ENCODE measurements at regions not wholly inside any gene's neighbourhood (a gene's known extent, or its start where the extent isn't known, plus 50 kb on each side); places are given as distances from the start of the nearest gene placed in this dataset.

GRCh38 chr7:136533732-136534131 lies 334.7 kb upstream of the CHRM2 start:
- no peaks in the 10 kb centered on the region for H3K9me3 ChIP-seq (ENCODE audit: control insufficient read depth, insufficient read depth, low read length)
- no peak for DNase-seq (ENCODE audit: low read depth, low spot score)
- no peaks in the 10 kb centered on the region for H3K36me3 ChIP-seq (ENCODE audit: control insufficient read depth, insufficient read depth, low read length)
- H3K27ac ChIP-seq (ENCODE audit: low read length), result no peak overlapping the region
- H3K4me3 ChIP-seq (ENCODE audit: low read length), result no peak overlapping the region
- no CpG with 5 or more reads among the region's 8 CpGs for WGBS (ENCODE audit: insufficient coverage, insufficient read length)
- no peaks in the 10 kb centered on the region for H3K27me3 ChIP-seq (ENCODE audit: control insufficient read depth, insufficient read depth, low read length)
- H3K4me1 ChIP-seq (ENCODE audit: control insufficient read depth, insufficient read depth, low read length), result no peaks in the 10 kb centered on the region

GRCh38 chr7:136530831-136531230 lies 337.6 kb upstream of the CHRM2 start:
- Histone ChIP-seq H3K4me3 (ENCODE audit: low read length) (no peak overlapping the region), H3K27me3 (ENCODE audit: control insufficient read depth, insufficient read depth, low read length) (no peaks in the 10 kb centered on the region), H3K27ac (ENCODE audit: low read length) (no peak overlapping the region), H3K36me3 (ENCODE audit: control insufficient read depth, insufficient read depth, low read length) (no peaks in the 10 kb centered on the region), H3K4me1 (ENCODE audit: control insufficient read depth, insufficient read depth, low read length) (no peaks in the 10 kb centered on the region), H3K9me3 (ENCODE audit: control insufficient read depth, insufficient read depth, low read length) (no peaks in the 10 kb centered on the region)
- DNase-seq (ENCODE audit: low read depth, low spot score), result no peak

GRCh38 chr7:136528329-136528728 lies 340.1 kb upstream of the CHRM2 start:
- no peaks in the 10 kb centered on the region for H3K27me3 ChIP-seq (ENCODE audit: control insufficient read depth, insufficient read depth, low read length)
- no CpG with 5 or more reads among the region's 2 CpGs for WGBS (ENCODE audit: insufficient coverage, insufficient read length)
- H3K9me3 ChIP-seq (ENCODE audit: control insufficient read depth, insufficient read depth, low read length), result no peaks in the 10 kb centered on the region

GRCh38 chr7:136527554-136527953 lies 340.9 kb upstream of the CHRM2 start:
- Histone ChIP-seq H3K36me3 (ENCODE audit: control insufficient read depth, insufficient read depth, low read length) (no peaks in the 10 kb centered on the region), H3K9me3 (ENCODE audit: control insufficient read depth, insufficient read depth, low read length) (no peaks in the 10 kb centered on the region), H3K27ac (ENCODE audit: low read length) (no peak overlapping the region), H3K4me3 (ENCODE audit: low read length) (no peak overlapping the region), H3K27me3 (ENCODE audit: control insufficient read depth, insufficient read depth, low read length) (no peaks in the 10 kb centered on the region), H3K4me1 (ENCODE audit: control insufficient read depth, insufficient read depth, low read length) (no peaks in the 10 kb centered on the region)
- no CpG with 5 or more reads among the region's 1 CpG for WGBS (ENCODE audit: insufficient coverage, insufficient read length)
- no peak for DNase-seq (ENCODE audit: low read depth, low spot score)

More at GRCh38 chr7:136528329-136528728, 340.1 kb upstream of the CHRM2 start:
- Histone ChIP-seq H3K4me1 (ENCODE audit: control insufficient read depth, insufficient read depth, low read length) (no peaks in the 10 kb centered on the region), H3K4me3 (ENCODE audit: low read length) (no peak overlapping the region), H3K36me3 (ENCODE audit: control insufficient read depth, insufficient read depth, low read length) (no peaks in the 10 kb centered on the region), H3K27ac (ENCODE audit: low read length) (no peak overlapping the region)
- DNase-seq (ENCODE audit: low read depth, low spot score), result no peak

- Histone ChIP-seq H3K36me3 (ENCODE audit: control insufficient read depth, insufficient read depth, low read length) (no peaks in the 10 kb centered on the region), H3K27me3 (ENCODE audit: control insufficient read depth, insufficient read depth, low read length) (no peaks in the 10 kb centered on the region), H3K4me3 (ENCODE audit: low read length) (no peak overlapping the region), H3K9me3 (ENCODE audit: control insufficient read depth, insufficient read depth, low read length) (no peaks in the 10 kb centered on the region), H3K4me1 (ENCODE audit: control insufficient read depth, insufficient read depth, low read length) (no peaks in the 10 kb centered on the region), H3K27ac (ENCODE audit: low read length) (no peak overlapping the region)
- WGBS (ENCODE audit: insufficient coverage, insufficient read length), result no CpG with 5 or more reads among the region's 7 CpGs
- DNase-seq (ENCODE audit: low read depth, low spot score), result no peak
These were observed 341.9 kb upstream of the CHRM2 start for GRCh38 chr7:136526408-136527105.

- Histone ChIP-seq H3K9me3 (ENCODE audit: control insufficient read depth, insufficient read depth, low read length) (no peaks in the 10 kb centered on the region), H3K4me3 (ENCODE audit: low read length) (no peak overlapping the region), H3K27ac (ENCODE audit: low read length) (no peak overlapping the region), H3K4me1 (ENCODE audit: control insufficient read depth, insufficient read depth, low read length) (no peaks in the 10 kb centered on the region), H3K36me3 (ENCODE audit: control insufficient read depth, insufficient read depth, low read length) (no peaks in the 10 kb centered on the region), H3K27me3 (ENCODE audit: control insufficient read depth, insufficient read depth, low read length) (no peaks in the 10 kb centered on the region)
- no CpG with 5 or more reads among the region's 3 CpGs for WGBS (ENCODE audit: insufficient coverage, insufficient read length)
- no peak for DNase-seq (ENCODE audit: low read depth, low spot score)
These were observed 344.9 kb upstream of the CHRM2 start for GRCh38 chr7:136523571-136523970.

GRCh38 chr7:136517971-136518370 lies 350.5 kb upstream of the CHRM2 start:
- no peaks in the 10 kb centered on the region for H3K36me3 ChIP-seq (ENCODE audit: control insufficient read depth, insufficient read depth, low read length)
- no peak overlapping the region for H3K4me3 ChIP-seq (ENCODE audit: low read length)
- H3K27me3 ChIP-seq (ENCODE audit: control insufficient read depth, insufficient read depth, low read length), result no peaks in the 10 kb centered on the region
- WGBS (ENCODE audit: insufficient coverage, insufficient read length), result no CpG with 5 or more reads among the region's 1 CpG
- H3K9me3 ChIP-seq (ENCODE audit: control insufficient read depth, insufficient read depth, low read length), result no peaks in the 10 kb centered on the region
- DNase-seq (ENCODE audit: low read depth, low spot score), result no peak
- H3K27ac ChIP-seq (ENCODE audit: low read length), result no peak overlapping the region
- no peaks in the 10 kb centered on the region; the same call in 1 of the 2 replicates for H3K4me1 ChIP-seq (ENCODE audit: control insufficient read depth, insufficient read depth, low read length)

- no peak overlapping the region for H3K27ac ChIP-seq (ENCODE audit: low read length)
- H3K27me3 ChIP-seq (ENCODE audit: control insufficient read depth, insufficient read depth, low read length), result no peaks in the 10 kb centered on the region
- H3K4me3 ChIP-seq (ENCODE audit: low read length), result no peak overlapping the region
- 100% methylated on average over 1 of the region's 2 CpGs for WGBS (ENCODE audit: insufficient coverage, insufficient read length)
- DNase-seq (ENCODE audit: low read depth, low spot score), result no peak
- H3K4me1 ChIP-seq (ENCODE audit: control insufficient read depth, insufficient read depth, low read length), result no peaks in the 10 kb centered on the region; the same call in 1 of the 2 replicates
- no peaks in the 10 kb centered on the region for H3K36me3 ChIP-seq (ENCODE audit: control insufficient read depth, insufficient read depth, low read length)
- no peaks in the 10 kb centered on the region for H3K9me3 ChIP-seq (ENCODE audit: control insufficient read depth, insufficient read depth, low read length)
These were observed 353.7 kb upstream of the CHRM2 start for GRCh38 chr7:136514776-136515175.

GRCh38 chr7:136513744-136514143 lies 354.7 kb upstream of the CHRM2 start:
- H3K4me1 ChIP-seq (ENCODE audit: control insufficient read depth, insufficient read depth, low read length), result no peaks in the 10 kb centered on the region; the same call in 1 of the 2 replicates
- no peaks in the 10 kb centered on the region for H3K36me3 ChIP-seq (ENCODE audit: control insufficient read depth, insufficient read depth, low read length)
- H3K9me3 ChIP-seq (ENCODE audit: control insufficient read depth, insufficient read depth, low read length), result no peaks in the 10 kb centered on the region
- DNase-seq (ENCODE audit: low read depth, low spot score), result no peak
- H3K27me3 ChIP-seq (ENCODE audit: control insufficient read depth, insufficient read depth, low read length), result no peaks in the 10 kb centered on the region
- H3K4me3 ChIP-seq (ENCODE audit: low read length), result no peak overlapping the region
- H3K27ac ChIP-seq (ENCODE audit: low read length), result no peak overlapping the region
- no CpG with 5 or more reads among the region's 2 CpGs for WGBS (ENCODE audit: insufficient coverage, insufficient read length)

GRCh38 chr7:136509466-136509865 lies 359.0 kb upstream of the CHRM2 start:
- no peak overlapping the region for H3K4me3 ChIP-seq (ENCODE audit: low read length)

GRCh38 chr7:136502162-136502561 lies 366.3 kb upstream of the CHRM2 start:
- WGBS (ENCODE audit: insufficient coverage, insufficient read length), result no CpG with 5 or more reads among the region's 1 CpG
- H3K9me3 ChIP-seq (ENCODE audit: control insufficient read depth, insufficient read depth, low read length), result no peaks in the 10 kb centered on the region

More at GRCh38 chr7:136509466-136509865, 359.0 kb upstream of the CHRM2 start:
- Histone ChIP-seq H3K9me3 (ENCODE audit: control insufficient read depth, insufficient read depth, low read length) (no peaks in the 10 kb centered on the region), H3K36me3 (ENCODE audit: control insufficient read depth, insufficient read depth, low read length) (no peaks in the 10 kb centered on the region), H3K27me3 (ENCODE audit: control insufficient read depth, insufficient read depth, low read length) (no peaks in the 10 kb centered on the region), H3K27ac (ENCODE audit: low read length) (no peak overlapping the region), H3K4me1 (ENCODE audit: control insufficient read depth, insufficient read depth, low read length) (no peaks in the 10 kb centered on the region; the same call in 1 of the 2 replicates)
- no CpG with 5 or more reads among the region's 3 CpGs for WGBS (ENCODE audit: insufficient coverage, insufficient read length)
- DNase-seq (ENCODE audit: low read depth, low spot score), result no peak

More at GRCh38 chr7:136502162-136502561, 366.3 kb upstream of the CHRM2 start:
- Histone ChIP-seq H3K4me3 (ENCODE audit: low read length) (no peak overlapping the region), H3K4me1 (ENCODE audit: control insufficient read depth, insufficient read depth, low read length) (no peaks in the 10 kb centered on the region; the same call in 1 of the 2 replicates), H3K27me3 (ENCODE audit: control insufficient read depth, insufficient read depth, low read length) (no peaks in the 10 kb centered on the region), H3K36me3 (ENCODE audit: control insufficient read depth, insufficient read depth, low read length) (no peaks in the 10 kb centered on the region), H3K27ac (ENCODE audit: low read length) (no peak overlapping the region)
- DNase-seq (ENCODE audit: low read depth, low spot score), result no peak

Data from iPS DF 6.9 (cell line).